ENCODE measurements at regions not wholly inside any gene's neighbourhood (a gene's known extent, or its start where the extent isn't known, plus 50 kb on each side); places are given as distances from the start of the nearest gene placed in this dataset.

GRCh38 chr12:94851396-94852028 lies 152.0 kb downstream of the NDUFA12 start:
- Histone ChIP-seq H3K27ac (no peak overlapping the region), H3K4me1 (no peaks in the 10 kb centered on the region), H3K36me3 (no peaks in the 10 kb centered on the region), H3K27me3 (no peaks in the 10 kb centered on the region), H3K4me3 (no peak overlapping the region), H3K9me3 (no peaks in the 10 kb centered on the region)
- in situ Hi-C loops (cut with MboI; ENCODE audit: low sequenced_read_pairs in 4 of 4), result no loop called here
- no peak for TF ChIP-seq CTCF (IDR thresholded peaks at IDR 0.05 in 4 of 5, conservative IDR thresholded peaks at IDR 0.05 in 1 of 5)
- TF ChIP-seq POLR2A (IDR thresholded peaks at IDR 0.05), result no peak
- DNase-seq (no peak), ATAC-seq (no peak)
- intact Hi-C loops (cut with DNase I; ENCODE audit: low total_unique reads), result no loop called here

DNA sequence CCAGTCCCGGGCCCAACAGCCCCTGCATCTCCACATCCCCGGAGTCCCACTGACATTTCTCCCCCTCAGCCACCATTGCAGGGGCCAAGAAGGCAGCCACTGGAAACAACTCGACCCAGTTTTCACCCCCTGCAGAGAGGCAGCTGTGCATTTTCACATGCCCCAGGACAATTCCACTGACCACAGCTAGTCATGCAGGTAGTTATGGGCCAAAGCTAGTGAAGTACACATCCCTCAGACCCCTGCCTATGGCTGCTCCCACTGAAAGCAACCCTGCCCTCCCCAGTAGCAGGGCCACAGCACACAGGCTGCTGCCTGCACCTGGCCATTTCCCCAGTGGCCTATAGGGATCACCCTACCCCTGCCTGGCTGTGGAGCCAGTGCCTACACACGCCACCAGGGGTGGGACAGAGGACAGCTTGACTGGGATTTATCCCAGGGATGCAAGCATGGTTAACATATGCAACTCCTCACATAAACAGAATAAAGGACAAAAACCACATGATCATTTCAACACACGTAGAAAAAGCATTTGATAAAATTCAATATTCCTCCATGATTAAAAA lies 154.0 kb downstream of the NDUFA12 start:
- Histone ChIP-seq H3K27me3 (no peaks in the 10 kb centered on the region), H3K4me3 (no peak overlapping the region), H3K4me1 (no peaks in the 10 kb centered on the region), H3K9me3 (no peaks in the 10 kb centered on the region), H3K27ac (no peak overlapping the region), H3K36me3 (no peaks in the 10 kb centered on the region)
- ATAC-seq (no peak), DNase-seq (no peak)
- in situ Hi-C loops (cut with MboI; ENCODE audit: low sequenced_read_pairs in 4 of 4) (no loop called here), intact Hi-C loops (cut with DNase I; ENCODE audit: low total_unique reads) (no loop called here)
- TF ChIP-seq CTCF (IDR thresholded peaks at IDR 0.05 in 4 of 5, conservative IDR thresholded peaks at IDR 0.05 in 1 of 5) (no peak), POLR2A (IDR thresholded peaks at IDR 0.05) (no peak)

DNA sequence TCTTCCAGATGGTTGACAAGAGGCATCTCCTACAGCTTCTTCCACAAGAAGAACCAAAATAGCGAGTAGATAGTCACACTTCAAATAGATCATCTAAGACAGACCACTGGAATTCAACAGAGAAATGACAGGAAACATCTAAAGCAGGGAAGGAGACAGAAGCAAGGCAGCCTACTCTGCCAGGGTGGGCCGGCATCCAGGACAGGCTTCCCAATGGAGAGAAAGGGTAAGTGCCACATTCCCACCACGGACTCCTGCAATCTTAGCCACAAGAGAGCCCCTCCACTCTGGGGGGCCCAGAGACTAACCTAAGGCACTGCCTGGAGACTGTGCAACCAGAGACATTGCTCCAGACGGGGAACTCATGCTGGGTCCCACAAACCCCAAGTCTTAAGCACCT lies 154.5 kb downstream of the NDUFA12 start:
- in situ Hi-C loops (cut with MboI; ENCODE audit: low sequenced_read_pairs in 4 of 4) (no loop called here), intact Hi-C loops (cut with DNase I; ENCODE audit: low total_unique reads) (no loop called here)
- H3K36me3 ChIP-seq, result no peaks in the 10 kb centered on the region
- no peaks in the 10 kb centered on the region for H3K4me1 ChIP-seq
- ATAC-seq, result no peak
- no peaks in the 10 kb centered on the region for H3K27me3 ChIP-seq
- DNase-seq, result no peak
- no peak overlapping the region for H3K4me3 ChIP-seq
- no peak overlapping the region for H3K27ac ChIP-seq
- no peak for TF ChIP-seq CTCF (IDR thresholded peaks at IDR 0.05 in 4 of 5, conservative IDR thresholded peaks at IDR 0.05 in 1 of 5)
- no peak for TF ChIP-seq POLR2A (IDR thresholded peaks at IDR 0.05)
- no peaks in the 10 kb centered on the region for H3K9me3 ChIP-seq

DNA sequence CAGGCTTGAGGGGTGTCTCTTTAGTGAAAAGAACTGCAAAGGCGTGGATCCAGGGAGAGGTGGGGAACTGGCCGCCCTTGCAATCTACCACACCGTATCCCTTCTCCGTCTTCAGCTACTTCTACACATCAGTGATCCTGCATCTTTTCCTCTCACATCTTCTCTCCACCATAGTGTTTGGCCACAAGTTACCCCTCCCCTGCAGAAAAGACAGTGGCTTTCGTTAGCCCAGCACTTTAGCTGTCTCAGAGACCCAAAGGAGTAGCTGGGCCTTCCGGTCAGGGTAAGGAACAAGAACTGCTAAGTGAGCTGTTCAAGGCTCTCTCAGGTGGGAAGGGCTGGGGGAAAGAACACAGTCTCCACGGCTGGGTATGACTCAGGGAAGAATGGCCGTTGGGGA lies 158.4 kb downstream of the NDUFA12 start:
- intact Hi-C loops (cut with DNase I; ENCODE audit: low total_unique reads) (no loop called here), in situ Hi-C loops (cut with MboI; ENCODE audit: low sequenced_read_pairs in 4 of 4) (no loop called here)
- ATAC-seq (no peak), DNase-seq (no peak)
- Histone ChIP-seq H3K27me3 (no peaks in the 10 kb centered on the region), H3K27ac (no peak overlapping the region), H3K4me1 (no peaks in the 10 kb centered on the region), H3K9me3 (no peaks in the 10 kb centered on the region), H3K4me3 (no peak overlapping the region), H3K36me3 (no peaks in the 10 kb centered on the region)
- TF ChIP-seq CTCF (IDR thresholded peaks at IDR 0.05 in 4 of 5, conservative IDR thresholded peaks at IDR 0.05 in 1 of 5) (no peak), POLR2A (IDR thresholded peaks at IDR 0.05) (no peak)

DNA sequence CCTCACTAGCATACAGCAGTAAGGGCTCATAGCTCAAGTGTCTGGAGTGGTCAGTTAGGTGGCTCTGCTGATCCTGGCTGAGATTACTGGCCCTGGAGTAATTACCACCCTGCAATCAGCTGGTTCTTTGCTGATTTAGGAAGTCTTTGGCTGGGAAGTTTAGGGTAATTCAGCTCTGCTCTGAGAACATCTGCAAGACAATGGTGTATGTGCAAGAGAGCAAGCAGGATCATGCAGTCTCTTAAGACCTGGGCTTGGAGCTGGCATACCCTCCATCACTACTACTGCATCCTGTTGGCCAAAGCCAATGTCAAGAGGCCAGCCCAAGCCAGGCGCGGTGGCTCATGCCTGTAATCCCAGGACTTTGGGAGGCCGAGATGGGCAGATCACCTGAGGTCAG lies 159.0 kb downstream of the NDUFA12 start:
- H3K4me1 ChIP-seq, result no peaks in the 10 kb centered on the region
- no peaks in the 10 kb centered on the region for H3K27me3 ChIP-seq
- intact Hi-C loops (cut with DNase I; ENCODE audit: low total_unique reads) (no loop called here), in situ Hi-C loops (cut with MboI; ENCODE audit: low sequenced_read_pairs in 4 of 4) (no loop called here)
- no peaks in the 10 kb centered on the region for H3K9me3 ChIP-seq
- no peak overlapping the region for H3K4me3 ChIP-seq
- TF ChIP-seq CTCF (IDR thresholded peaks at IDR 0.05 in 4 of 5, conservative IDR thresholded peaks at IDR 0.05 in 1 of 5), result no peak
- no peak for TF ChIP-seq POLR2A (IDR thresholded peaks at IDR 0.05)
- H3K27ac ChIP-seq, result no peak overlapping the region
- DNase-seq (no peak), ATAC-seq (no peak)
- H3K36me3 ChIP-seq, result no peaks in the 10 kb centered on the region

Measured in gastrocnemius medialis (tissue), 4 donors.